Heart left ventricle (tissue), 13 donors: ENCODE measurements at regions not wholly inside any gene's neighbourhood (a gene's known extent, or its start where the extent isn't known, plus 50 kb on each side); places are given as distances from the start of the nearest gene placed in this dataset.

Source experiments
- CTCF ChIP-seq, 12 donors: fragments of 200-600 bp; sonication (generic) in 4 of 12; IDR thresholded peaks; one replicate each; pipeline versions ENCODE4 v1.5.0 to v1.8.0; 2018 to 2022; ENCODE audit warnings: antibody characterized with exemption in 12 of 12, mild to moderate bottlenecking in 5 of 12
- POLR2A ChIP-seq, 2 donors: fragments of 450-650 bp; IDR thresholded peaks; one replicate each; pipeline ENCODE4 v1.6.1; 2017; ENCODE audit warnings: antibody characterized with exemption in 2 of 2, mild to moderate bottlenecking in 2 of 2, moderate library complexity in 2 of 2
- donor health status: ischemic (EF 13 %, LVEDD 7.1; RV severe dilation, severe dysfunction).
- donor health status: DM: no; HTN: yes; CAD: no.
- donor health status: DM: no; HTN: no; CAD: no.
- donor health status: ischemic (EF 25% LVEDD 6.9; RV normal size, moderate dysfunction).
- donor health status: ischemic (EF 25% LVEDD 5.7; RV mildly dilated, moderate dysfunction).
- donor health status: ischemic (EF 35%, LVEDD 5.7; RV mildly dilated, moderate dysfunction).
- donor health status: nonischemic (EF 11% LVEDD 7.7; RV severe dilation, severe dysfunction).
- donor health status: DM: yes; HTN: yes; CAD: no.
- donor health status: PGD.
- donor health status: ischemic (EF 29% LVEDD 5.4; RV normal size, mild dysfunction).
- donor health status: nonischemic (EF 23%, LVEDD 6.1; RV moderate dilation, normal function).

- TF ChIP-seq CTCF (IDR thresholded peaks at IDR 0.05) (no peak), POLR2A (IDR thresholded peaks at IDR 0.05) (no peak)
Measured at GRCh38 chr16:47833771-47834170, 322.0 kb downstream of the ABCC12 start.
